ENCODE measurements at regions not wholly inside any gene's neighbourhood (a gene's known extent, or its start where the extent isn't known, plus 50 kb on each side); places are given as distances from the start of the nearest gene placed in this dataset.
"Not testable (repeated sequence)": the region's sequence is repeated elsewhere in the genome, so short reads cannot be mapped to it uniquely, and the experiment has no call there.

DNA sequence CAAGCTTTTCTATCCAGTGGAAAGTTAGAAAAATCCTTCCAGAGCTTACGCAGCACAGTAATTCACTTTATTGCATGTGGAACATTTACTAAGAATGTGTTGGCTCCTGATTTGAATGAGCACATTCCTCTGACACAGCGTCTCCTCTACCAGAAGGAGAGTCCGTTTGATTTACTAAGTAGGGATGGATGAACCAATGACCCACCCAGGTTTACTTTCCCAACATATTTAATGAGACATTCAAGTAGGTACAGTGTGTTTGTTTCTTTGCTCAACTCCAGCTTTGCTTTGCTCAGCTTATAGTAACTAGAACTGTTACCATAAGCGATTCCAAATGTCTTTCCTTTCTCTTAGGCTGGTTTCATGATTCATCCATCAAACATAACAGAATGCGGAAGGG, 161.7 kb downstream of the SMARCA1 start:
- no peak for DNase-seq (ENCODE audit: extremely low spot score)
- ChIA-PET CTCF (no interaction called here), POLR2A (no interaction called here)
- TF ChIP-seq ARNT (IDR thresholded peaks at IDR 0.05) (no peak), ZNF384 (IDR thresholded peaks at IDR 0.05) (no peak), ELF4 (IDR thresholded peaks at IDR 0.05) (no peak), LEF1 (IDR thresholded peaks at IDR 0.05; ENCODE audit: borderline replicate concordance) (no peak), SP1 (IDR thresholded peaks at IDR 0.05) (no peak), NFRKB (IDR thresholded peaks at IDR 0.05) (no peak), SUZ12 (IDR thresholded peaks at IDR 0.05) (no peak), PKNOX1 (IDR thresholded peaks at IDR 0.05) (no peak), FOXK2 (IDR thresholded peaks at IDR 0.05) (no peak), HDGF (IDR thresholded peaks at IDR 0.05; ENCODE audit: borderline replicate concordance) (no peak), L3MBTL2 (conservative IDR thresholded peaks at IDR 0.05) (no peak), CTBP1 (IDR thresholded peaks at IDR 0.05; ENCODE audit: borderline replicate concordance) (no peak), BHLHE40 (IDR thresholded peaks at IDR 0.05; ENCODE audit: borderline replicate concordance) (no peak), FOXA1 (IDR thresholded peaks at IDR 0.05) (no peak), FOXM1 (IDR thresholded peaks at IDR 0.05; ENCODE audit: borderline replicate concordance) (no peak)

DNA sequence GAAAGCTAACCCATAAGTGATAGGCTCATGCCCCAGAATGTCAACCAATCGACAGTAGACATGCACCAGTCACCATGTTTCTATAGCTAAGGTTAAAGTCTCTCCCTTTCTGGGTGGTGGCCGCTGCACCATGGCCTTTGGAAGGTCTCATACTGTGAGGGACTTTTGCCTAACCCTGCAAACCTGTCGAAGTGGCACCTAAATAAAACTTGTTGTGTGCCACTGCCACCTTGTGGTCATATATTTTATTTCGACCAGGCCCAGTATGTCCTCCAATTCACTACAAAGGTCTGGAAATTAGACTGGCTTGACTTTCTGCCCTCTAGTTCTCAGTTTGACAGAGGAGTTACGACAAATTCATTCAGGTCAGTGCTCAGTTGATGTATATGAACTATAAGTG, 163.1 kb downstream of the SMARCA1 start:
- CTCF ChIA-PET = no interaction called here
- no peak for TF ChIP-seq FOXA1 (IDR thresholded peaks at IDR 0.05)
- TF ChIP-seq SUZ12 (IDR thresholded peaks at IDR 0.05) = no peak
- TF ChIP-seq SP1 (IDR thresholded peaks at IDR 0.05) = no peak
- TF ChIP-seq NFRKB (IDR thresholded peaks at IDR 0.05) = no peak
- no peak for TF ChIP-seq ZNF384 (IDR thresholded peaks at IDR 0.05)
- no peak for TF ChIP-seq TARDBP (IDR thresholded peaks at IDR 0.05)
- no peak for TF ChIP-seq FOXM1 (IDR thresholded peaks at IDR 0.05; ENCODE audit: borderline replicate concordance)
- no peak for TF ChIP-seq FOXK2 (IDR thresholded peaks at IDR 0.05)
- no peak for TF ChIP-seq L3MBTL2 (conservative IDR thresholded peaks at IDR 0.05)
- TF ChIP-seq LEF1 (IDR thresholded peaks at IDR 0.05; ENCODE audit: borderline replicate concordance) = no peak
- no peak for TF ChIP-seq ELF4 (IDR thresholded peaks at IDR 0.05)
- no peak for TF ChIP-seq HDGF (IDR thresholded peaks at IDR 0.05; ENCODE audit: borderline replicate concordance)
- TF ChIP-seq PKNOX1 (IDR thresholded peaks at IDR 0.05) = no peak
- TF ChIP-seq ARNT (IDR thresholded peaks at IDR 0.05) = no peak
- DNase-seq (ENCODE audit: extremely low spot score) = peak; percentile 67
- POLR2A ChIA-PET = no interaction called here

GRCh38 chrX:129359269-129359668, 164.0 kb downstream of the SMARCA1 start:
- POLR2A ChIA-PET = no interaction called here
- CTCF ChIA-PET = no interaction called here

DNA sequence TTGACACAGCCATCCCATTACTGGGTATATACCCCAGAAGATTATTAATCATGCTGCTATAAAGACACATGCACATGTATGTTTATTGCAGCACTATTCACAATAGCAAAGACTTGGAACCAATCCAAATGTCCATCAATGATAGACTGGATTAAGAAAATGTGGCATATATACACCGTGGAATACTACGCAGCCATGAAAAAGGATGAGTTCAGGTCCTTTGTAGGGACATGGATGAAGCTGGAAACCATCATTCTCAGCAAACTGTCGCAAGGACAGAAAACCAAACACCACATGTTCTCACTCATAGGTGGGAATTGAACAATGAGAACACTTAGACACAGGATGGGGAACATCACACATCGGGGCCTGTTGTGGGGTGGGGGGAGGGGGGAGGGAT, 165.9 kb downstream of the SMARCA1 start:
- DNase-seq (ENCODE audit: extremely low spot score); POLR2A ChIA-PET; CTCF ChIA-PET: not testable (repeated sequence)

More at GRCh38 chrX:129359269-129359668, 164.0 kb downstream of the SMARCA1 start:
- DNase-seq (ENCODE audit: extremely low spot score) = no peak
- no peak for TF ChIP-seq SP1 (IDR thresholded peaks at IDR 0.05)
- TF ChIP-seq ELF4 (IDR thresholded peaks at IDR 0.05) = no peak
- TF ChIP-seq HDGF (IDR thresholded peaks at IDR 0.05; ENCODE audit: borderline replicate concordance) = no peak
- TF ChIP-seq ARNT (IDR thresholded peaks at IDR 0.05) = no peak
- no peak for TF ChIP-seq FOXM1 (IDR thresholded peaks at IDR 0.05; ENCODE audit: borderline replicate concordance)
- TF ChIP-seq CTBP1 (IDR thresholded peaks at IDR 0.05; ENCODE audit: borderline replicate concordance) = no peak
- no peak for TF ChIP-seq FOXA1 (IDR thresholded peaks at IDR 0.05)
- no peak for TF ChIP-seq PKNOX1 (IDR thresholded peaks at IDR 0.05)
- TF ChIP-seq NFRKB (IDR thresholded peaks at IDR 0.05) = no peak
- no peak for TF ChIP-seq SUZ12 (IDR thresholded peaks at IDR 0.05)
- no peak for TF ChIP-seq L3MBTL2 (conservative IDR thresholded peaks at IDR 0.05)
- no peak for TF ChIP-seq TARDBP (IDR thresholded peaks at IDR 0.05)

DNA sequence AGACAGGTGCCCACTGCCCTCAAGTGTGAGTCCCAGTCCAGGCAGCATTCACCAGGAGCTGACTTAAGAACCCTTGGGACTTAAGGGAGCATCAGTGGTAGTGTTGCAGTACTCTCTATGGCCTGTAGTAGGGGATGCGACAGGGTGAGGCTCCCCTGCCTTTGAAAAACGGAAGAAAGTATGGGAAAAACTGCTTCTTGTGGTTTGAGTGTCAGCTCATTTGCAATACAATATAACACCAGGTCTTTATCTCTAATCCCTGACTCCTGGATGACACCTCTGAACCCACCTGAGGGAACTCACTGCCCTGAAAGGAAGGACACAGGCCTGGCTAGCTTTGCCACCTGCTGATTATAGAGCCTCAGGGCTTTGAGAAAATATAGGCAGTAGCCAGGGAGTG, 176.0 kb downstream of the SMARCA1 start:
- DNase-seq (ENCODE audit: extremely low spot score) = no peak
- CTCF ChIA-PET = no interaction called here
- TF ChIP-seq FOXM1 (IDR thresholded peaks at IDR 0.05; ENCODE audit: borderline replicate concordance) (no peak), FOXA1 (IDR thresholded peaks at IDR 0.05) (no peak), ELF4 (IDR thresholded peaks at IDR 0.05) (no peak), BHLHE40 (IDR thresholded peaks at IDR 0.05; ENCODE audit: borderline replicate concordance) (no peak), PKNOX1 (IDR thresholded peaks at IDR 0.05) (no peak), CTBP1 (IDR thresholded peaks at IDR 0.05; ENCODE audit: borderline replicate concordance) (no peak), TARDBP (IDR thresholded peaks at IDR 0.05) (no peak), LEF1 (IDR thresholded peaks at IDR 0.05; ENCODE audit: borderline replicate concordance) (no peak), ZNF384 (IDR thresholded peaks at IDR 0.05) (no peak), HDGF (IDR thresholded peaks at IDR 0.05; ENCODE audit: borderline replicate concordance) (no peak), SUZ12 (IDR thresholded peaks at IDR 0.05) (no peak), L3MBTL2 (conservative IDR thresholded peaks at IDR 0.05) (no peak), ARNT (IDR thresholded peaks at IDR 0.05) (no peak), NFRKB (IDR thresholded peaks at IDR 0.05) (no peak), FOXK2 (IDR thresholded peaks at IDR 0.05) (no peak), SP1 (IDR thresholded peaks at IDR 0.05) (no peak)
- POLR2A ChIA-PET = no interaction called here

GRCh38 chrX:129346574-129346973, 176.7 kb downstream of the SMARCA1 start:
- no peak for TF ChIP-seq FOXK2 (IDR thresholded peaks at IDR 0.05)
- DNase-seq (ENCODE audit: extremely low spot score) = no peak
- ChIA-PET POLR2A (no interaction called here), CTCF (no interaction called here)

- CTCF ChIA-PET; DNase-seq (ENCODE audit: extremely low spot score); POLR2A ChIA-PET: not testable (repeated sequence)
These were observed 186.0 kb downstream of the SMARCA1 start for GRCh38 chrX:129337264-129337663.

Data from HEK293T (cell line).